GM12891 (cell line): ENCODE measurements at regions not wholly inside any gene's neighbourhood (a gene's known extent, or its start where the extent isn't known, plus 50 kb on each side); places are given as distances from the start of the nearest gene placed in this dataset.

ENCODE experiments used
- PAX5 ChIP-seq: IDR thresholded peaks from 2 replicates; pipeline ENCODE4 v1.6.1; 2011; ENCODE audit warnings: low read length, moderate library complexity, mild to moderate bottlenecking; ENCODE audit not compliant: insufficient read depth, severe bottlenecking
- POLR2A ChIP-seq: IDR thresholded peaks from 2 replicates; pipeline ENCODE4 v1.6.1; 2011; ENCODE audit warnings: low read depth, low read length, control low read depth
- POLR2AphosphoS5 ChIP-seq: IDR thresholded peaks from 2 replicates; pipeline ENCODE4 v1.6.1; 2011; ENCODE audit warnings: low read depth, low read length, control low read depth
- POU2F2 ChIP-seq: IDR thresholded peaks from 2 replicates; pipeline ENCODE4 v1.6.1; 2011; ENCODE audit warnings: low read depth, mild to moderate bottlenecking, control low read depth, low read length, moderate library complexity
- SPI1 ChIP-seq: IDR thresholded peaks from 2 replicates; pipeline ENCODE4 v1.6.1; 2011; ENCODE audit warnings: low read depth, low read length, control low read depth
- TAF1 ChIP-seq: IDR thresholded peaks from 2 replicates; pipeline ENCODE4 v1.6.1; 2011; ENCODE audit warnings: low read depth, low read length, control low read depth

DNA sequence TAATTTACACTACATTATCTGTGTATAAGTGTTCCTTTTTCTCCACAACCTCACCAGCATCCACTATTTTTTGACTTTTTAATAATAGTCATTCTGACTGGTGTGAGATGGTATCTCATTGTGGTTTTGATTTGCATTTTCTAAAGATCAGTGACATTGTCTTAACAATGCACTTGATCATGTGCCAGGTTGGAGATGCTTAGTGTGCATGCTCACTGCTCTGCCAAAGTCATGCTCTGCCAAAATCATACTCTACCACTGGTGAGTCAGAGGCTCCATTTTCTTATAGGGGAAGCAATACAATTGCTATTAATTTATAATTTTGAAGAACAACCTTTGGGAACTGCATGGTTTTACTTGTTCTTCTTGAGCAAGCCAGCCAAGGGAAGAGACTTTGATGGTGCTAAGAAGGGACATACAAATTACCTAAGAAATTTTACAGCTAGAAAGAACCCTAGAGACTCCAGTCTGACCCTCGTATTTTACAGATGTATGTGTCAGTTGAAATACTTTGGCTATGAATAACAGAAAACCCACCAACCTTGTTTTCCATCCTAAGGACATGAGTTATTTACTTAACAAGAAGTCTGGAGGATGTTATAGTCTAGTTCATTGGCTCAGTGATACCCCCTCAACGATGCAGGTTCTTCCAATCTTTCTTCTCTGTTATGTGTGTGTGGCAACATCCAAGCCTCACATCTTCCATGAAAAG is 368.9 kb downstream of the DDX10 start:
- TF ChIP-seq POLR2A (no peak), SPI1 (no peak), POLR2AphosphoS5 (no peak), TAF1 (no peak), PAX5 (no peak), POU2F2 (no peak)
